SW480 (cell line): ENCODE measurements at regions not wholly inside any gene's neighbourhood (a gene's known extent, or its start where the extent isn't known, plus 50 kb on each side); places are given as distances from the start of the nearest gene placed in this dataset.
A peak's percentile ranks its signal among the peaks of the same experiment; 100 is the strongest.
"Not testable (repeated sequence)": the region's sequence is repeated elsewhere in the genome, so short reads cannot be mapped to it uniquely, and the experiment has no call there.

Experiments
- DNase-seq: peaks from one replicate; pipeline ENCODE4 v3.0.0-alpha.2; 2016; ENCODE audit warnings: low spot score

- no peak for DNase-seq
These were observed 117.2 kb upstream of the CCND2 start for GRCh38 chr12:4156317-4156716.

GRCh38 chr12:4154672-4155225, 118.8 kb upstream of the CCND2 start:
- no peak for DNase-seq

- DNase-seq = no peak
These were observed 120.1 kb upstream of the CCND2 start for GRCh38 chr12:4153343-4153892.

GRCh38 chr12:4152145-4152795, 121.3 kb upstream of the CCND2 start:
- no peak for DNase-seq

- no peak for DNase-seq
These were observed 122.0 kb upstream of the CCND2 start for GRCh38 chr12:4151362-4152121.

GRCh38 chr12:4150355-4150754, 123.2 kb upstream of the CCND2 start:
- not testable (repeated sequence) for DNase-seq

GRCh38 chr12:4148418-4149056, 125.0 kb upstream of the CCND2 start:
- no peak for DNase-seq

GRCh38 chr12:4147031-4147481, 126.5 kb upstream of the CCND2 start:
- DNase-seq = no peak

- no peak for DNase-seq
These were observed 127.3 kb upstream of the CCND2 start for GRCh38 chr12:4145990-4146859.

GRCh38 chr12:4144676-4145075, 128.9 kb upstream of the CCND2 start:
- no peak for DNase-seq

- no peak for DNase-seq
These were observed 129.7 kb upstream of the CCND2 start for GRCh38 chr12:4143896-4144295.

GRCh38 chr12:4141348-4142270, 132.0 kb upstream of the CCND2 start:
- DNase-seq = no peak

- DNase-seq = no peak
These were observed 132.8 kb upstream of the CCND2 start for GRCh38 chr12:4140581-4141301.

- DNase-seq = no peak
These were observed 134.4 kb upstream of the CCND2 start for GRCh38 chr12:4139191-4139590.

GRCh38 chr12:4138532-4138931, 135.0 kb upstream of the CCND2 start:
- DNase-seq = not testable (repeated sequence)

GRCh38 chr12:4138051-4138450, 135.5 kb upstream of the CCND2 start:
- no peak for DNase-seq

- no peak for DNase-seq
These were observed 136.1 kb upstream of the CCND2 start for GRCh38 chr12:4137441-4137840.

- DNase-seq = no peak
These were observed 136.5 kb upstream of the CCND2 start for GRCh38 chr12:4137015-4137414.

GRCh38 chr12:4135919-4136605, 137.5 kb upstream of the CCND2 start:
- peak; percentile 24 for DNase-seq
